ENCODE measurements at regions not wholly inside any gene's neighbourhood (a gene's known extent, or its start where the extent isn't known, plus 50 kb on each side); places are given as distances from the start of the nearest gene placed in this dataset.
"Not testable (repeated sequence)": the region's sequence is repeated elsewhere in the genome, so short reads cannot be mapped to it uniquely, and the experiment has no call there.

DNA sequence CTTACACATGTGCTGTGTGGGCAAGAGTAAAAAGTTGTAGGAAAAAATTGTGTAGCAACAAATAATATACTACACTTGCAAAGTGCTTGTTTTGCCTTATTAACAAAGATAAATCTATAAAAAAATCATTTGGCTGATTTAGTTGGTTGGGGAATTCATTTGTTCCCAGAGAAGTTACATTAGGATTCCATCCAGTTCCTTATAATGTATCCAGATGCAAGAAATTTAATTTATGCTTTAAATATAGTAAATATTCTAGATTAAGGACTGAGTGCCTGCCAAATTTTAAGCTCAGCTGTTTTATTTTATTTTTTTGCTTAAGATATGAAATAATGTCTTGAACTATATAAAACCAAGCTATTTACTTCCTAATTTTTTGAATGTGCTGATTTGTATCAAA is 1169.9 kb downstream of the NXPH1 start:
- Mint-ChIP-seq H3K27ac (no peak overlapping the region), H3K9me3 (no peaks in the 10 kb centered on the region), H3K4me3 (no peak overlapping the region), H3K27me3 (ENCODE audit: insufficient read depth, low read depth) (no peaks in the 10 kb centered on the region), H3K36me3 (no peaks in the 10 kb centered on the region), H3K4me1 (no peaks in the 10 kb centered on the region)
- Histone ChIP-seq H4K20me1 (ENCODE audit: low read depth) (no peaks in the 10 kb centered on the region), H3F3A (ENCODE audit: low read depth) (no peaks in the 10 kb centered on the region), H3K27ac (no peak overlapping the region), H3K4me1 (no peaks in the 10 kb centered on the region), H3K9ac (no peak overlapping the region), H2AFZ (replicated peaks) (no peak overlapping the region), H3K79me2 (ENCODE audit: low read depth) (no peaks in the 10 kb centered on the region), H3K36me3 (no peaks in the 10 kb centered on the region), H3K4me3 (no peak overlapping the region), H3K27me3 (no peaks in the 10 kb centered on the region), H3K4me2 (no peak overlapping the region), H3K9me3 (ENCODE audit: low read depth) (no peaks in the 10 kb centered on the region)
- TF ChIP-seq, protein P1, sequence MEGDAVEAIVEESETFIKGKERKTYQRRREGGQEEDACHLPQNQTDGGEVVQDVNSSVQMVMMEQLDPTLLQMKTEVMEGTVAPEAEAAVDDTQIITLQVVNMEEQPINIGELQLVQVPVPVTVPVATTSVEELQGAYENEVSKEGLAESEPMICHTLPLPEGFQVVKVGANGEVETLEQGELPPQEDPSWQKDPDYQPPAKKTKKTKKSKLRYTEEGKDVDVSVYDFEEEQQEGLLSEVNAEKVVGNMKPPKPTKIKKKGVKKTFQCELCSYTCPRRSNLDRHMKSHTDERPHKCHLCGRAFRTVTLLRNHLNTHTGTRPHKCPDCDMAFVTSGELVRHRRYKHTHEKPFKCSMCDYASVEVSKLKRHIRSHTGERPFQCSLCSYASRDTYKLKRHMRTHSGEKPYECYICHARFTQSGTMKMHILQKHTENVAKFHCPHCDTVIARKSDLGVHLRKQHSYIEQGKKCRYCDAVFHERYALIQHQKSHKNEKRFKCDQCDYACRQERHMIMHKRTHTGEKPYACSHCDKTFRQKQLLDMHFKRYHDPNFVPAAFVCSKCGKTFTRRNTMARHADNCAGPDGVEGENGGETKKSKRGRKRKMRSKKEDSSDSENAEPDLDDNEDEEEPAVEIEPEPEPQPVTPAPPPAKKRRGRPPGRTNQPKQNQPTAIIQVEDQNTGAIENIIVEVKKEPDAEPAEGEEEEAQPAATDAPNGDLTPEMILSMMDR (IDR thresholded peaks at IDR 0.05) = no peak
- no peak for TF ChIP-seq EZH2 (IDR thresholded peaks at IDR 0.05)
- no peak for TF ChIP-seq EZH2phosphoT487 (IDR thresholded peaks at IDR 0.05)
- DNase-seq (ENCODE audit: low spot score) = no peak

DNA sequence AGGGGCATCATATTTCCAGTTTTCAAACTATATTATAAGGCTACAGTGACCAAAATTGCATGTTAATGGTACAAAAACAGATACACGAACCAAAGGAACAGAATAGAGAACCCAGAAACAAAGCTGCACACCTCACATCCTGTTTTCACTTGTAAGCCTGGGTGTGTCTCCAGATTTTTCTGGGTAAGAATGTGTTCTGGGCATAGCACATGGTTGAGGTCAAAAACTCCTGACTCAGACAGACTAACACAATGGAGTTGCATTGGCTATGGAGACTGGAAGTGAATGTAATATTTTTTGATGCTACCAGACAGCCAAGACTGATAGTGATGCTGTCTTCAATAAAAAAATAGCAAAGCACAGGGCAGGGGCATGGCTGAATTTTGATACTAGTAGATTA is 1175.2 kb downstream of the NXPH1 start:
- H3K4me3 ChIP-seq = no peak overlapping the region
- no peaks in the 10 kb centered on the region for H3K27me3 ChIP-seq
- H3K4me1 ChIP-seq = no peaks in the 10 kb centered on the region
- no peak overlapping the region for H3K27ac ChIP-seq
- H3K9me3 ChIP-seq (ENCODE audit: low read depth) = no peaks in the 10 kb centered on the region
- Mint-ChIP-seq H3K36me3 (no peaks in the 10 kb centered on the region), H3K4me3 (no peak overlapping the region), H3K9me3 (no peaks in the 10 kb centered on the region), H3K27me3 (ENCODE audit: insufficient read depth, low read depth) (no peaks in the 10 kb centered on the region), H3K27ac (no peak overlapping the region), H3K4me1 (no peaks in the 10 kb centered on the region)
- no peaks in the 10 kb centered on the region for H3K36me3 ChIP-seq
- no peak overlapping the region for H2AFZ ChIP-seq (replicated peaks)
- no peak overlapping the region for H3K9ac ChIP-seq
- H3F3A ChIP-seq (ENCODE audit: low read depth) = no peaks in the 10 kb centered on the region
- H3K4me2 ChIP-seq = no peak overlapping the region
- no peak for TF ChIP-seq EZH2 (IDR thresholded peaks at IDR 0.05)
- TF ChIP-seq, protein P1 (IDR thresholded peaks at IDR 0.05) = no peak
- no peak for TF ChIP-seq EZH2phosphoT487 (IDR thresholded peaks at IDR 0.05)
- H4K20me1 ChIP-seq (ENCODE audit: low read depth) = no peaks in the 10 kb centered on the region
- no peak for DNase-seq (ENCODE audit: low spot score)
- H3K79me2 ChIP-seq (ENCODE audit: low read depth) = no peaks in the 10 kb centered on the region

DNA sequence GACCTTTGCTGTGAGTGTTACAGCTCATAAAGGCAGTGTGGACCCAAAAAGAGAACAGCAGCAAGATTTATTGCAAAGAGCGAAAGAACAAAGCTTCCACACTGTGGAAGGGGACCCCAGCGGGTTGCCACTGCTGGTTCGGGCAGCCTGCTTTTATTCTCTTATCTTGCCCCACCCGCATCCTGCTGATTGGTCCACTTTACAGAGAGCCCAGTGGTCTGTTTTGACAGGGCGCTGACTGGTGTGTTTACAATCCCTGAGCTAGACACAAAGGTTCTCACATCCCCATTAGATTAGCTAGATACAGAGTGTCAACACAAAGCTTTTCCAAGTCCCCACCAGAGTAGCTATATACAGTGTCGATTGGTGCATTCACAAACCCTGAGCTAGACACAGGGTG is 1187.5 kb downstream of the NXPH1 start:
- DNase-seq (ENCODE audit: low spot score); H3K27me3 ChIP-seq; H3K4me2 ChIP-seq; H3K27ac Mint-ChIP-seq; H2AFZ ChIP-seq (replicated peaks); H3K4me3 Mint-ChIP-seq; H3K9ac ChIP-seq; H3K36me3 ChIP-seq; H3K4me1 Mint-ChIP-seq; H4K20me1 ChIP-seq (ENCODE audit: low read depth); H3K4me1 ChIP-seq; H3K27ac ChIP-seq; H3F3A ChIP-seq (ENCODE audit: low read depth); H3K79me2 ChIP-seq (ENCODE audit: low read depth); H3K36me3 Mint-ChIP-seq; H3K9me3 ChIP-seq (ENCODE audit: low read depth); H3K27me3 Mint-ChIP-seq (ENCODE audit: insufficient read depth, low read depth); H3K9me3 Mint-ChIP-seq; H3K4me3 ChIP-seq: not testable (repeated sequence)

DNA sequence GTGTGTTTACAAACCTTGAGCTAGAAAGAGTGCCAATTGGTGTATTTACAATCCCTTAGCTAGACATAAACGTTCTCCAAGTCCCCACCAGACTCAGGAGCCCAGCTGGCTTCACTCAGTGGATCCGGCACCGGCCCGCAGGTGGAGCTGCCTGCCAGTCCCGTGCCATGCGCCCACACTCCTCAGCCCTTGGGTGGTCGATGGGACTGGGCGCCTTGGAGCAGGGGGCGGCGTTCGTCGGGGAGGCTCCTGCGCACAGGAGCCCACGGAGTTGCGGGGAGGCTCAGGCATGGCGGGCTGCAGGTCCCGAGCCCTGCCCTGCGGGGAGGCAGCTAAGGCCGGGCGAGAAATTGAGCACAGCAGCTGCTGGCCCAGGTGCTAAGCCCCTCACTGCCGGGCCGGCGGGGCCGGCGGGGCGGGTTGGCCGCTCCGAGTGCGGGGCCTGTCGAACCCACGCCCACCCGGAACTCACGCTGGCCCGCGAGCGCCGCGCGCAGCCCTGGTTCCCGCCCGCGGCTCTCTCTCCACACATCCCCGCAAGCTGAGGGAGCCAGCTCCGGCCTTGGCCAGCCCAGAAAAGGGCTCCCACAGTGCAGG is 1188.0 kb downstream of the NXPH1 start:
- not testable (repeated sequence) for H3K27me3 ChIP-seq; H3K27ac Mint-ChIP-seq; H3K4me3 ChIP-seq; H3K9me3 ChIP-seq (ENCODE audit: low read depth); H3K4me1 Mint-ChIP-seq; H3K79me2 ChIP-seq (ENCODE audit: low read depth); H3K4me2 ChIP-seq; H3K9ac ChIP-seq; DNase-seq (ENCODE audit: low spot score); H3F3A ChIP-seq (ENCODE audit: low read depth); H3K4me3 Mint-ChIP-seq; H3K4me1 ChIP-seq; H3K36me3 ChIP-seq; H3K27ac ChIP-seq; H3K9me3 Mint-ChIP-seq; H2AFZ ChIP-seq (replicated peaks); H3K27me3 Mint-ChIP-seq (ENCODE audit: insufficient read depth, low read depth); H3K36me3 Mint-ChIP-seq; H4K20me1 ChIP-seq (ENCODE audit: low read depth)
